IMR-90 (cell line): ENCODE measurements at regions not wholly inside any gene's neighbourhood (a gene's known extent, or its start where the extent isn't known, plus 50 kb on each side); places are given as distances from the start of the nearest gene placed in this dataset.

Source experiments
- ATAC-seq: fragments of 200-7000 bp; cut with Tn5 transposase; 2 replicates; pipeline ENCODE4 v1.9.1; 2020; ENCODE audit warnings: low read depth, mild to moderate bottlenecking, moderate library complexity
- BruUV-seq: library from RNA; stranded (reverse); fragments of 400-500 nt; replicated peaks from 2 replicates; lab custom pipeline; 2021; lab: Mats Ljungman, UMichigan
- CTCF ChIA-PET: fragments of 300-600 bp; formaldehyde crosslinking; extraction: SDS; loops from one replicate; lab custom pipeline; 2021; ENCODE audit warnings: antibody characterized with exemption; lab: Yijun Ruan, JAX
- POLR2A ChIA-PET: fragments of 300-600 bp; sonication (Branson Sonifier 250); formaldehyde crosslinking; loops from one replicate; lab custom pipeline; 2022; ENCODE audit warnings: antibody characterized with exemption; ENCODE audit not compliant: unreplicated experiment; lab: Charles Lee
- DNase-seq: peaks from one replicate; pipeline ENCODE4 v3.0.0; 2013
- H2AFZ ChIP-seq: replicated peaks from 2 replicates; pipeline ENCODE3; 2013; ENCODE audit warnings: low read length, mild to moderate bottlenecking; ENCODE audit not compliant: poor library complexity
- H2AK5ac ChIP-seq: 2 replicates; pipeline ENCODE4 v1.6.1; 2013; ENCODE audit warnings: low read depth, low read length, inconsistent platforms
- H2AK9ac ChIP-seq: replicated peaks from 2 replicates; pipeline ENCODE3; 2013; ENCODE audit warnings: mild to moderate bottlenecking, low read depth, low read length, moderate library complexity; ENCODE audit not compliant: poor library complexity
- H2BK120ac ChIP-seq: 2 replicates; pipeline ENCODE4 v1.6.1; 2013; ENCODE audit warnings: low read depth, low read length, inconsistent platforms
- H2BK15ac ChIP-seq: 3 replicates; pipeline ENCODE4 v1.6.1; 2013; ENCODE audit warnings: low read depth, low read length, inconsistent platforms
- H2BK20ac ChIP-seq: 2 replicates; pipeline ENCODE4 v1.6.1; 2013; ENCODE audit warnings: low read depth, mild to moderate bottlenecking, inconsistent platforms, low read length, moderate library complexity
- H2BK5ac ChIP-seq: 2 replicates; pipeline ENCODE4 v1.6.1; 2013; ENCODE audit warnings: mild to moderate bottlenecking, low read depth, low read length, inconsistent platforms; ENCODE audit not compliant: poor library complexity, severe bottlenecking
- H3K14ac ChIP-seq: replicated peaks from 2 replicates; pipeline ENCODE4 v1.6.1; 2013; ENCODE audit warnings: low read depth, low read length, inconsistent platforms
- H3K18ac ChIP-seq: 2 replicates; pipeline ENCODE4 v1.6.1; 2013; ENCODE audit warnings: low read depth, low read length, control low read depth
- H3K23ac ChIP-seq: 2 replicates; pipeline ENCODE4 v1.6.1; 2013; ENCODE audit warnings: low read depth, low read length, inconsistent platforms
- H3K27ac ChIP-seq: 2 replicates; pipeline ENCODE4 v1.5.1; 2013; ENCODE audit warnings: mild to moderate bottlenecking, control low read depth, low read length; ENCODE audit not compliant: insufficient read depth
- H3K27me3 ChIP-seq: 2 replicates; pipeline ENCODE4 v1.6.1; 2013; ENCODE audit warnings: low read length; ENCODE audit not compliant: control insufficient read depth, insufficient read depth
- H3K36me3 ChIP-seq: 2 replicates; pipeline ENCODE4 v1.6.1; 2013; ENCODE audit warnings: low read length, mixed read lengths; ENCODE audit not compliant: control insufficient read depth, insufficient read depth
- H3K4ac ChIP-seq: 2 replicates; pipeline ENCODE4 v1.6.1; 2013; ENCODE audit warnings: low read depth, low read length, inconsistent platforms
- H3K4me1 ChIP-seq: 2 replicates; pipeline ENCODE4 v1.6.1; 2013; ENCODE audit warnings: low read length, mixed read lengths; ENCODE audit not compliant: control insufficient read depth, insufficient read depth
- H3K4me2 ChIP-seq: 2 replicates; pipeline ENCODE4 v1.6.1; 2013; ENCODE audit warnings: low read depth, mild to moderate bottlenecking, control low read depth, low read length, moderate library complexity
- H3K4me3 ChIP-seq: 2 replicates; pipeline ENCODE4 v1.5.1; 2013; ENCODE audit warnings: low read depth, mild to moderate bottlenecking, control low read depth, low read length, moderate library complexity; ENCODE audit not compliant: insufficient read depth
- H3K56ac ChIP-seq: 2 replicates; pipeline ENCODE4 v1.6.1; 2013; ENCODE audit warnings: low read length, inconsistent platforms; ENCODE audit not compliant: insufficient read depth; ENCODE audit errors: extremely low read depth
- H3K79me1 ChIP-seq, 2 experiments: 2 replicates each; pipeline ENCODE4 v1.6.1; 2013; ENCODE audit warnings: low read length in 2 of 2, inconsistent platforms in 1 of 2, low read depth in 1 of 2
- H3K9ac ChIP-seq: 2 replicates; pipeline ENCODE4 v1.6.1; 2013; ENCODE audit warnings: low read depth, low read length, control low read depth
- H3K9me1 ChIP-seq: 2 replicates; pipeline ENCODE4 v1.6.1; 2013; ENCODE audit warnings: low read length, inconsistent platforms; ENCODE audit not compliant: insufficient read depth
- H3K9me3 ChIP-seq: 2 replicates; pipeline ENCODE4 v1.6.1; 2013; ENCODE audit warnings: low read length; ENCODE audit not compliant: control insufficient read depth, insufficient read depth
- H4K20me1 ChIP-seq: 2 replicates; pipeline ENCODE4 v1.6.1; 2013; ENCODE audit warnings: low read length, inconsistent platforms; ENCODE audit not compliant: insufficient read depth
- H4K5ac ChIP-seq: 2 replicates; pipeline ENCODE4 v1.6.1; 2013; ENCODE audit warnings: mild to moderate bottlenecking, low read depth, low read length, control low read depth
- H4K8ac ChIP-seq, 2 experiments: 2 replicates each; pipeline ENCODE4 v1.6.1; 2013; ENCODE audit warnings: low read depth in 2 of 2, low read length in 2 of 2, control low read depth in 1 of 2, inconsistent platforms in 1 of 2
- H4K91ac ChIP-seq: 2 replicates; pipeline ENCODE4 v1.6.1; 2013; ENCODE audit warnings: low read depth, low read length, inconsistent platforms; ENCODE audit not compliant: insufficient read depth
- BHLHE40 ChIP-seq: fragments of 150-350 bp; IDR thresholded peaks from 2 replicates; pipeline ENCODE4 v1.6.1; 2016; ENCODE audit warnings: mild to moderate bottlenecking, low read depth, low read length
- CEBPB ChIP-seq: IDR thresholded peaks from 2 replicates; pipeline ENCODE4 v1.6.1; 2012; ENCODE audit warnings: low read depth, low read length, improper control_type of control experiment
- CHD1 ChIP-seq: IDR thresholded peaks from 2 replicates; pipeline ENCODE4 v1.6.1; 2012; ENCODE audit warnings: low read depth, low read length, improper control_type of control experiment
- CTCF ChIP-seq: conservative IDR thresholded peaks from 2 replicates; pipeline ENCODE4 v1.5.1; 2012; ENCODE audit warnings: mild to moderate bottlenecking, low read depth, low read length, improper control_type of control experiment
- ELK1 ChIP-seq: fragments of 150-350 bp; IDR thresholded peaks from 2 replicates; pipeline ENCODE4 v1.6.1; 2016; ENCODE audit warnings: low read depth, mild to moderate bottlenecking, low read length, moderate library complexity, borderline replicate concordance
- FOS ChIP-seq: fragments of 150-350 bp; IDR thresholded peaks from 2 replicates; pipeline ENCODE4 v1.6.1; 2016; ENCODE audit warnings: low read depth, low read length
- MAFK ChIP-seq: IDR thresholded peaks from 2 replicates; pipeline ENCODE4 v1.6.1; 2012; ENCODE audit warnings: low read depth, low read length, improper control_type of control experiment
- MAZ ChIP-seq: IDR thresholded peaks from 2 replicates; pipeline ENCODE4 v1.6.1; 2012; ENCODE audit warnings: low read depth, mild to moderate bottlenecking, low read length, improper control_type of control experiment, moderate library complexity, borderline replicate concordance
- MXI1 ChIP-seq: IDR thresholded peaks from 2 replicates; pipeline ENCODE4 v1.6.1; 2012; ENCODE audit warnings: low read depth, mild to moderate bottlenecking, low read length, moderate library complexity, borderline replicate concordance
- NFE2L2 ChIP-seq: fragments of 150-350 bp; IDR thresholded peaks from 2 replicates; pipeline ENCODE4 v1.6.1; 2016; ENCODE audit warnings: low read depth, mild to moderate bottlenecking, low read length
- POLR2A ChIP-seq: IDR thresholded peaks from 2 replicates; pipeline ENCODE4 v1.6.1; 2012; ENCODE audit warnings: mild to moderate bottlenecking, low read depth, low read length
- RAD21 ChIP-seq: IDR thresholded peaks from 2 replicates; pipeline ENCODE4 v1.6.1; 2012; ENCODE audit warnings: low read length, improper control_type of control experiment
- RCOR1 ChIP-seq: IDR thresholded peaks from 2 replicates; pipeline ENCODE4 v1.6.1; 2012; ENCODE audit warnings: mild to moderate bottlenecking, low read length, improper control_type of control experiment; ENCODE audit not compliant: insufficient replicate concordance
- RFX5 ChIP-seq: IDR thresholded peaks from 2 replicates; pipeline ENCODE4 v1.8.0; 2012; ENCODE audit warnings: low read depth, mild to moderate bottlenecking, low read length, moderate library complexity
- SMC3 ChIP-seq: fragments of 150-350 bp; IDR thresholded peaks from 2 replicates; pipeline ENCODE4 v1.6.1; 2016; ENCODE audit warnings: low read depth, mild to moderate bottlenecking, antibody characterized with exemption, low read length, moderate library complexity
- USF2 ChIP-seq: fragments of 150-350 bp; IDR thresholded peaks from 2 replicates; pipeline ENCODE4 v1.6.1; 2017; ENCODE audit warnings: mild to moderate bottlenecking, antibody characterized with exemption, low read length, low read depth
- WGBS, 2 experiments: methylation state at CpG; one replicate each; pipeline versions ENCODE4 v1.1.5 to v1.1.7; 2013; ENCODE audit warnings: missing lambda C conversion rate in 2 of 2; ENCODE audit not compliant: insufficient read length in 1 of 2; ENCODE audit errors: extremely low coverage in 2 of 2; 5-methylcytosine and 5-hydroxymethylcytosine counted together
- dilution Hi-C: fragments of 300-500 bp; cut with HindIII; formaldehyde crosslinking; loops from one replicate; pipeline ENCODE4 v1.14.3; 2018; ENCODE audit warnings: low sequenced_read_pairs; ENCODE audit not compliant: unreplicated experiment
- in situ Hi-C: fragments of 300-500 bp; cut with MboI; formaldehyde crosslinking; loops from 3 replicates; pipeline ENCODE4 v1.14.3; 2019; ENCODE audit warnings: low sequenced_read_pairs, inconsistent platforms, mixed read lengths
- intact Hi-C: fragments of 100-400 bp; cut with micrococcal nuclease; formaldehyde crosslinking; loops from 2 replicates; pipeline ENCODE4 v1.10.0; 2022

- Histone ChIP-seq H2BK120ac (no peak overlapping the region), H3K14ac (no peak overlapping the region), H3K27ac (no peak overlapping the region), H3K27me3 (no peaks in the 10 kb centered on the region), H3K9ac (no peak overlapping the region), H4K8ac (no peak overlapping the region), H3K9me3 (no peaks in the 10 kb centered on the region), H2BK5ac (no peak overlapping the region), H4K5ac (no peak overlapping the region), H4K20me1 (no peaks in the 10 kb centered on the region), H2AK9ac (no peak overlapping the region), H3K18ac (no peak overlapping the region), H3K23ac (no peak overlapping the region), H2AK5ac (no peak overlapping the region), H2BK15ac (no peak overlapping the region), H2AFZ (no peak overlapping the region), H3K4me3 (no peak overlapping the region), H3K4me1 (no peaks in the 10 kb centered on the region), H4K91ac (no peak overlapping the region), H3K4me2 (no peak overlapping the region), H3K79me1 (no peaks in the 10 kb centered on the region), H2BK20ac (no peak overlapping the region), H3K36me3 (no peaks in the 10 kb centered on the region), H3K56ac (no peak overlapping the region), H3K9me1 (no peaks in the 10 kb centered on the region), H3K4ac (no peak overlapping the region)
- intact Hi-C loops, result no loop called here
- in situ Hi-C loops, result no loop called here
- no TSS peak for BruUV-seq
- DNase-seq (no peak), ATAC-seq (no peak)
- ChIA-PET CTCF (no interaction called here), POLR2A (no interaction called here)
- WGBS, 2 experiments, result no CpG with 5 or more reads among the region's 3 CpGs
- no peak for TF ChIP-seq RFX5
- no peak for TF ChIP-seq SMC3
- no peak for TF ChIP-seq CHD1
- TF ChIP-seq CEBPB, result no peak
- no peak for TF ChIP-seq CTCF
- TF ChIP-seq MAFK, result no peak
- TF ChIP-seq RCOR1, result no peak
- TF ChIP-seq MAZ, result no peak
- no peak for TF ChIP-seq NFE2L2
- no peak for TF ChIP-seq BHLHE40
- no peak for TF ChIP-seq RAD21
- TF ChIP-seq MXI1, result no peak
- TF ChIP-seq POLR2A, result no peak
- TF ChIP-seq FOS, result no peak
- TF ChIP-seq USF2, result no peak
- no peak for TF ChIP-seq ELK1
- dilution Hi-C loops, result no loop called here
Measured at GRCh38 chr7:32399311-32399710, 90.9 kb downstream of the LSM5 start.
